ENCODE measurements at regions not wholly inside any gene's neighbourhood (a gene's known extent, or its start where the extent isn't known, plus 50 kb on each side); places are given as distances from the start of the nearest gene placed in this dataset.
A peak's percentile ranks its signal among the peaks of the same experiment; 100 is the strongest.

GRCh38 chr16:73879621-73880020 lies 417.0 kb upstream of the PSMD7 start:
- DNase-seq, result no peak
- TF ChIP-seq POLR2A (IDR thresholded peaks at IDR 0.05; ENCODE audit: low read length), result no peak
- no peak for TF ChIP-seq GATA1 (IDR thresholded peaks at IDR 0.05; ENCODE audit: low read depth, low read length)

GRCh38 chr16:73878611-73879010 lies 418.0 kb upstream of the PSMD7 start:
- no peak for TF ChIP-seq POLR2A (IDR thresholded peaks at IDR 0.05; ENCODE audit: low read length)
- TF ChIP-seq GATA1 (IDR thresholded peaks at IDR 0.05; ENCODE audit: low read depth, low read length), result no peak
- DNase-seq, result peak; percentile 8 to 29

DNA sequence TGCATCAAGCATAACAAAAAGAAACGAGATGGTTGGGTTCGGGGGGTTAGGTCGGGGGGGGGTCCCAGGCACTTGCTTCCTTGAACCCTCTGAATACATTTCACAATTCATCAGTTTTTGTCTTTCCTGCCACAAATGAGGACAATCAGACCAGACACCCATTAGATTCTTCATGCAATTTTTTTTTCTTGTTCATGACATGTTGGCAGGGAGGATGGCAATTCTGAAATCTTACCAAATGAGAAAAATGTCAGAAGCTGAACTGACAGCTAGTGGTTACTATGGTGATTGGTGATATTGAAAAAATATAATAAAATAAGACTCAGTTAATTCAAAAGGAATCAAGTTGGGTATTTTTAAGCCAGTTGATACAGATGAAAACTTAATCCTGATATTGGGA lies 419.5 kb upstream of the PSMD7 start:
- no peak for TF ChIP-seq GATA1 (IDR thresholded peaks at IDR 0.05; ENCODE audit: low read depth, low read length)
- no peak for TF ChIP-seq POLR2A (IDR thresholded peaks at IDR 0.05; ENCODE audit: low read length)
- DNase-seq, result no peak

DNA sequence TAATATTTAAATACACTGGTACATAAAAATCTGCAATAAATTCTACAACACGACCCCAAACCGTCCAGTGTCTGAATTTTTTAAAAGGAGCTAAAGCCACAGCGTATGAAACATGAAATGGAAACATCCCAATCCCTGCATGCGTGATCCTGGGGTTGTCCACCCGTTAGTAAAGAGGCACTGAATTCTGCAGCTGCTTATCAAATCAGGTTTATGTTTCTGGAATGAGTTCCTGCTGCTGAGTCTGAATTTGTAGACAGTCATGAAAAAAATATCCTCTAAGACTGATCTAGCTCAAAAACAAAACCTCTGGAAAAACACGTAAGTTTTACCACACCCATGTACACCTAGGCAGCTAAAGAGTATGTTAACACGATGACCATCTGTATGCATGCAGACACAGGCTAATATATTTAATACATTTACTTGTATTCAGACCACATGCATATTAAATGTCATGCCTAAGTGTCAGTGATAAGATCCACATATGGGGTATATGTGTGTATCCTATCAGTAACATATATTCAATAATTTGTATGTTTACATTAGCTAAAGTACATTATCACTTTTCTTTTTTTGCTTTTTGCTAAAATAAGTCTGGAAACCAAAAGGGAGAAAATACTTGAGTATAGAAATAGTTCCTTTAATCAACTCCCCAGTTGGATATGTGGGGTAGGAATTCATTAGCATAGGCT lies 420.5 kb upstream of the PSMD7 start:
- no peak for TF ChIP-seq POLR2A (IDR thresholded peaks at IDR 0.05; ENCODE audit: low read length)
- no peak for DNase-seq

DNA sequence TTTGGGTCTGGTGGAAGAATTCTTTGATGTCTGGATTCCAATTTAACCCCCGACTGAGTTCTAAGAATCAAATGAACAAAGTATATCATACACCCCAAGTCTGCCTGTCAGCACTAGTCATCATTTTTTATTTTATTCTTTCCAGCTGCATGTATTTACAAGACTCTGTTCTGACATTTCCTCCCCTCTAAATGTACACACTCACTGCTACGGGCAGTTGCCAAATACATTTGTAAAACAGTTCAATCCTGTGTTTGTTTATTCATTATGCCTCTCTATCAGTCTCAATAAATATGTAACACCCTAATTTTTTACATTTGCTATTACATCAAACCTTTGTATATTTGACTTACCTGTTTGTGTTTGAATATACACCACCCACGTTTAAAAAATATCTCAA lies 422.3 kb upstream of the PSMD7 start:
- no peak for DNase-seq
- TF ChIP-seq POLR2A (IDR thresholded peaks at IDR 0.05; ENCODE audit: low read length) (no peak), GATA1 (IDR thresholded peaks at IDR 0.05; ENCODE audit: low read depth, low read length) (no peak)

DNA sequence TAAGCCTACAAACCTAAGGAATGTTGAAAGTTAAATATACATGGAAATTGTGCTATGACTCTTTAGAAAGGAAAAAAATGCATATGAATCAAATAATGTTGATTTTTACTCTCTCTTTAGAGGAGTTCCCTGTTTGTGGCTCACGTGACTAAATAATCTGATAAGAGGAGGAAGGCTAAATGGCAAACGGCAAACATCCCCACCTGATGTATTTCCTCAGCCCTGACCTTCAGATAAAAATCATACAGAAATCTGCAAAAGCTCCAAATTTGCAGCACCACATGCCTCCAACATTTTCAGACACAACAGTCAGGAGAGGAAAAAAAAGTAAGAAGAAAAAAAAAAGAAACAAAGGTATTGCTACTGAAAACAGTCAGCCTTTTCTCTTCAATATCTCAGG lies 423.0 kb upstream of the PSMD7 start:
- DNase-seq, result no peak
- no peak for TF ChIP-seq POLR2A (IDR thresholded peaks at IDR 0.05; ENCODE audit: low read length)
- TF ChIP-seq GATA1 (IDR thresholded peaks at IDR 0.05; ENCODE audit: low read depth, low read length), result no peak

DNA sequence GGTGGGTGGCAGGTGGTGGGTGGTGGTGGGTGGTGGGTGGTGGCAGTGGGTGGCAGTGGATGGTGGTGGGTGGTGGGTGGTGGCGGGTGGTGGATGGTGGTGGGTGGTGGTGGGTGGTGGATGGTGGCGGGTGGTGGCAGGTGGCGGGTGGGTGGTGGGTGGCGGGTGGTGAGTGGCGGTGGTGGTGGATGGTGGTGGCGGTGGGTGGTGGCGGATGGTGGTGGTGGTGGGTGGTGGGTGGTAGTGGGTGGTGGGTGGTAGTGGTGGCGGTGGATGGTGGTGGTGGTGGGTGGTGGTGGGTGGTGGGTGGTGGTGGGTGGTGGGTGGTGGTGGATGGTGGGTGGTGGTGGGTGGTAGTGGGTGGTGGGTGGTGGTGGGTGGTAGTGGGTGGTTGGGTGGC lies 423.8 kb upstream of the PSMD7 start:
- no peak for DNase-seq
- TF ChIP-seq POLR2A (IDR thresholded peaks at IDR 0.05; ENCODE audit: low read length), result no peak
- no peak for TF ChIP-seq GATA1 (IDR thresholded peaks at IDR 0.05; ENCODE audit: low read depth, low read length)

GRCh38 chr16:73871088-73871733 lies 425.4 kb upstream of the PSMD7 start:
- DNase-seq, result no peak
- no peak for TF ChIP-seq GATA1 (IDR thresholded peaks at IDR 0.05; ENCODE audit: low read depth, low read length)
- TF ChIP-seq POLR2A (IDR thresholded peaks at IDR 0.05; ENCODE audit: low read length), result no peak

GRCh38 chr16:73869126-73869525 lies 427.5 kb upstream of the PSMD7 start:
- TF ChIP-seq POLR2A (IDR thresholded peaks at IDR 0.05; ENCODE audit: low read length), result no peak
- TF ChIP-seq GATA1 (IDR thresholded peaks at IDR 0.05; ENCODE audit: low read depth, low read length), result no peak
- DNase-seq, result no peak

DNA sequence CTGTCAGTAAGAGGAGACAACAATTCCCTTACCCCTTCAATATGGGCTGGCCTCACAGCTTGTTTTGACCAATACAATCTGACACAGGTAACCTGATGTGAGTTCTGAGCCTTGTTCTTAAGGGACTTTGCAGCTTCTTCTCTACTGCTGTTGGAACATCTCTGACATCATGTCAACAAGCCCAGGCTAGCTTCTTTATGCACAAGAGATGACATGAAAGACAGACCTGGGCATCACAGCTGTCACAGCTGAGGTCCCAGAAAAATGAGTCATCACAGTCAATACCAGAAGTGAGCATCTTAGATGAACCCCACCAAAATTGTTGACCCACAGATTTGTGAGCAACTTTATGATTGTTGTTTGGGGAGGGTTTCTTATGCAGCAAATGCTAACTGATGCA lies 431.7 kb upstream of the PSMD7 start:
- no peak for TF ChIP-seq GATA1 (IDR thresholded peaks at IDR 0.05; ENCODE audit: low read depth, low read length)
- TF ChIP-seq POLR2A (IDR thresholded peaks at IDR 0.05; ENCODE audit: low read length), result no peak
- no peak for DNase-seq

DNA sequence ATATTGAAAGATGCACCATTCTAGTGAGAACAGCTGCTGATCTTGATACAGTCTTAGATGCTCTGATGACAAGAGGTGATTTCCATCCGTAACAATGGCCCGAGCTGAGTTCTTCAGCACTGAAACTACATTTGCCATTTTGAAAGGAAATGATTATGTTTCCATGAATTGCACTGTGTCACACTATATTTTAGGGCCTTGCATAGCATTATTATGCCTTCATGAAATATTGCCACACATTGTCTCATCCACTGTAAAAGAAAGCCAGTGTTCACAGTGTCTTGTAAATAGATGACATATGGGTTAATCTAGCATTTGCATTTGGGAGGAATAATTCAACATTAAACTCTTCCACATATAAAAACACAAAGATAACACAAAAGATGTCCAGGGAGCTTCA lies 438.3 kb upstream of the PSMD7 start:
- TF ChIP-seq GATA1 (IDR thresholded peaks at IDR 0.05; ENCODE audit: low read depth, low read length), result no peak
- no peak for TF ChIP-seq POLR2A (IDR thresholded peaks at IDR 0.05; ENCODE audit: low read length)
- DNase-seq, result no peak

- no peak for DNase-seq
- TF ChIP-seq POLR2A (IDR thresholded peaks at IDR 0.05; ENCODE audit: low read length) (no peak), GATA1 (IDR thresholded peaks at IDR 0.05; ENCODE audit: low read depth, low read length) (no peak)
These were observed 442.6 kb upstream of the PSMD7 start for GRCh38 chr16:73853968-73854367.

GRCh38 chr16:73852561-73852960 lies 444.1 kb upstream of the PSMD7 start:
- TF ChIP-seq POLR2A (IDR thresholded peaks at IDR 0.05; ENCODE audit: low read length) (no peak), GATA1 (IDR thresholded peaks at IDR 0.05; ENCODE audit: low read depth, low read length) (no peak)
- DNase-seq, result no peak

GRCh38 chr16:73848993-73849392 lies 447.6 kb upstream of the PSMD7 start:
- no peak for TF ChIP-seq GATA1 (IDR thresholded peaks at IDR 0.05; ENCODE audit: low read depth, low read length)
- no peak for TF ChIP-seq POLR2A (IDR thresholded peaks at IDR 0.05; ENCODE audit: low read length)
- DNase-seq, result no peak

DNA sequence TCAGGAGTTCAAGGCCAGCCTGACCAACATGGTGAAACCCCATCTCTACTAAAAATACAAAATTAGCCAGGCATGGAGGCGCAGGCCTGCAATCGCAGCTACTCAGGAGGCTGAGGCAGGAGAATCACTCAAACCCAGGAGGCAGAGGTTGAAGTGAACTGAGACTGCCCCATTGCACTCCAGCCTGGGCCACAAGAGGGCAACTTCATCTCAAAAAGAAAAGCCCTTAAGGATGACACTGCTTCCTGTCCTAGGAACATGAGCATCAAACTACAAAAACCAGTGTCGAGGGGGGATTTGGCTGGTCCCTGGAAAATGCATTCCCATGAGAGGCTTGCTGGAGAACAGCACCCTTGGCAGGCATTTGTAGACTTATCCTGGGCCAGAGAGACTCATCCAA lies 449.5 kb upstream of the PSMD7 start:
- DNase-seq, result no peak
- TF ChIP-seq POLR2A (IDR thresholded peaks at IDR 0.05; ENCODE audit: low read length) (no peak), GATA1 (IDR thresholded peaks at IDR 0.05; ENCODE audit: low read depth, low read length) (no peak)
